ENCODE measurements at regions not wholly inside any gene's neighbourhood (a gene's known extent, or its start where the extent isn't known, plus 50 kb on each side); places are given as distances from the start of the nearest gene placed in this dataset.

DNA sequence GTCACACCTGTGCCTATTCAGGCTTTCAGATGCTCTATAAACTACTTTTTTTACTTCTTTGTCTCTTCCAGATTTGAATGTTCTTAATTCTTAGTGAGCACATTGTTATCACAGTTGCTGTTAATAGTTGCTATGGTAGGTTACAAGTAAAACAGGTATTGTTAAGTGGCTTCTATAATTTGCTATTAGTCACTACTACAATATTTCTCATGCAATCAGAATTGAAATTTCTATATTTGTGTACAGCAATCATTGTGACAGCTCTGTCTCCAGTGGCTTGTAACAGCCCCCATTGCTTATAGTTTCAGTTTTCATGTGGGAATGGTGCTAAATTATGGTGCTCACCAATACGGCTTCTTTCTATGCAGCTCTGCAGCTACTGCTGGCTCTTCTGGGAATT, 318.4 kb upstream of the GOLIM4 start:
- no peak for TF ChIP-seq TAF1 (IDR thresholded peaks at IDR 0.05; ENCODE audit: low read depth)
- TF ChIP-seq, protein P1, sequence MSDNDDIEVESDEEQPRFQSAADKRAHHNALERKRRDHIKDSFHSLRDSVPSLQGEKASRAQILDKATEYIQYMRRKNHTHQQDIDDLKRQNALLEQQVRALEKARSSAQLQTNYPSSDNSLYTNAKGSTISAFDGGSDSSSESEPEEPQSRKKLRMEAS (IDR thresholded peaks at IDR 0.05) = no peak
- TF ChIP-seq CEBPB (IDR thresholded peaks at IDR 0.05) = no peak
- TF ChIP-seq, protein P2, sequence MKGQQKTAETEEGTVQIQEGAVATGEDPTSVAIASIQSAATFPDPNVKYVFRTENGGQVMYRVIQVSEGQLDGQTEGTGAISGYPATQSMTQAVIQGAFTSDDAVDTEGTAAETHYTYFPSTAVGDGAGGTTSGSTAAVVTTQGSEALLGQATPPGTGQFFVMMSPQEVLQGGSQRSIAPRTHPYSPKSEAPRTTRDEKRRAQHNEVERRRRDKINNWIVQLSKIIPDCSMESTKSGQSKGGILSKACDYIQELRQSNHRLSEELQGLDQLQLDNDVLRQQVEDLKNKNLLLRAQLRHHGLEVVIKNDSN (IDR thresholded peaks at IDR 0.05) = no peak
- no peak for TF ChIP-seq ZBTB7A (IDR thresholded peaks at IDR 0.05; ENCODE audit: low read depth)
- no peak for TF ChIP-seq YY1 (IDR thresholded peaks at IDR 0.05; ENCODE audit: low read depth)
- no peak for TF ChIP-seq CREB1 (IDR thresholded peaks at IDR 0.05; ENCODE audit: low read depth)
- no peak for TF ChIP-seq EP300 (IDR thresholded peaks at IDR 0.05; ENCODE audit: borderline replicate concordance)
- TF ChIP-seq NFIC (IDR thresholded peaks at IDR 0.05) = no peak
- TF ChIP-seq, protein P3, sequence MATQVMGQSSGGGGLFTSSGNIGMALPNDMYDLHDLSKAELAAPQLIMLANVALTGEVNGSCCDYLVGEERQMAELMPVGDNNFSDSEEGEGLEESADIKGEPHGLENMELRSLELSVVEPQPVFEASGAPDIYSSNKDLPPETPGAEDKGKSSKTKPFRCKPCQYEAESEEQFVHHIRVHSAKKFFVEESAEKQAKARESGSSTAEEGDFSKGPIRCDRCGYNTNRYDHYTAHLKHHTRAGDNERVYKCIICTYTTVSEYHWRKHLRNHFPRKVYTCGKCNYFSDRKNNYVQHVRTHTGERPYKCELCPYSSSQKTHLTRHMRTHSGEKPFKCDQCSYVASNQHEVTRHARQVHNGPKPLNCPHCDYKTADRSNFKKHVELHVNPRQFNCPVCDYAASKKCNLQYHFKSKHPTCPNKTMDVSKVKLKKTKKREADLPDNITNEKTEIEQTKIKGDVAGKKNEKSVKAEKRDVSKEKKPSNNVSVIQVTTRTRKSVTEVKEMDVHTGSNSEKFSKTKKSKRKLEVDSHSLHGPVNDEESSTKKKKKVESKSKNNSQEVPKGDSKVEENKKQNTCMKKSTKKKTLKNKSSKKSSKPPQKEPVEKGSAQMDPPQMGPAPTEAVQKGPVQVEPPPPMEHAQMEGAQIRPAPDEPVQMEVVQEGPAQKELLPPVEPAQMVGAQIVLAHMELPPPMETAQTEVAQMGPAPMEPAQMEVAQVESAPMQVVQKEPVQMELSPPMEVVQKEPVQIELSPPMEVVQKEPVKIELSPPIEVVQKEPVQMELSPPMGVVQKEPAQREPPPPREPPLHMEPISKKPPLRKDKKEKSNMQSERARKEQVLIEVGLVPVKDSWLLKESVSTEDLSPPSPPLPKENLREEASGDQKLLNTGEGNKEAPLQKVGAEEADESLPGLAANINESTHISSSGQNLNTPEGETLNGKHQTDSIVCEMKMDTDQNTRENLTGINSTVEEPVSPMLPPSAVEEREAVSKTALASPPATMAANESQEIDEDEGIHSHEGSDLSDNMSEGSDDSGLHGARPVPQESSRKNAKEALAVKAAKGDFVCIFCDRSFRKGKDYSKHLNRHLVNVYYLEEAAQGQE (IDR thresholded peaks at IDR 0.05; ENCODE audit: low read depth) = no peak
- no peak for TF ChIP-seq TEAD4 (IDR thresholded peaks at IDR 0.05)
- TF ChIP-seq EGR1 (IDR thresholded peaks at IDR 0.05) = no peak
- no peak for TF ChIP-seq RAD21 (IDR thresholded peaks at IDR 0.05; ENCODE audit: low read depth)
- no peak for TF ChIP-seq FOXM1 (IDR thresholded peaks at IDR 0.05; ENCODE audit: borderline replicate concordance, low read depth)
- TF ChIP-seq TCF12 (IDR thresholded peaks at IDR 0.05; ENCODE audit: low read depth) = no peak

DNA sequence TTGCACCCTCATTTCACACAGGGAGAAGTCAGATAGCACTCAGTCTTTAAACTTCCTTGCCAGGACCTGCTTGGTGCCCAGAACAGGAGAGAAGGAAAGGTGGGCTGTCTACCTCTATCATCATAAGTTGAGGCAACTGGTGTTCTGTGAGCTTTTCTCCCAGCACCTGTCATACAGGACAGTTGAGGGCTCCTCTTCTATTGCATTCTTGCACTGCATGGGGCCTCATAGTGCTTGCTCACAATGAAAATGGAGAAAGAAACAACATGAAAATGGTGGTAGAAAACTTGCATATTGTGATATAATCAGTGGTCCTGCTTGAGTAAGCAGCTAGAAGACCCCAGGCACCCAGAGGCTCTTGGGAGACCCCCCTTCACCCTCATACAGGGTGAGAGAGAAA, 311.7 kb upstream of the GOLIM4 start:
- TF ChIP-seq CEBPB (IDR thresholded peaks at IDR 0.05) = no peak
- no peak for TF ChIP-seq FOXM1 (IDR thresholded peaks at IDR 0.05; ENCODE audit: borderline replicate concordance, low read depth)
- no peak for TF ChIP-seq TAF1 (IDR thresholded peaks at IDR 0.05; ENCODE audit: low read depth)
- no peak for TF ChIP-seq NFIC (IDR thresholded peaks at IDR 0.05)
- TF ChIP-seq, protein P2 (IDR thresholded peaks at IDR 0.05) = no peak
- no peak for TF ChIP-seq TEAD4 (IDR thresholded peaks at IDR 0.05)

DNA sequence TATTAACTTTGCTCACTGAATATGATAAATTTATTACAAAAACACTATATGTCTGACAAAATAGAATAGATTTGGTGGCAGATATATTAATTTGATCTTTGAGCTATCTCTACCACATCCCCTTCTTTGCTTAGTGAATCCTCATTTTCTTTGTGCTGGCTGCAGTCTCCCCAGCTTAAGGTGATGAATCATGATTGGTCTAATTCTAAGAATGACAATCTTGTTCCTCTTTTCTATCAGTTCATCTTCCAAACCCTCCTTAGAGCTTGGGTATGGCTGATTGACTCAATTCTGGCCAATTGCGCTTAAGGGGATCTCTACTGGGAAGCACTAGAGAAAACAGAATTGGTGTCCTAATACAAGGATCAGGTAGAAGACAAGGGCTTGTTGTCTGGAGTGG, 309.6 kb upstream of the GOLIM4 start:
- TF ChIP-seq TCF12 (IDR thresholded peaks at IDR 0.05; ENCODE audit: low read depth) = no peak
- TF ChIP-seq, protein P1 (IDR thresholded peaks at IDR 0.05) = no peak
- no peak for TF ChIP-seq CEBPB (IDR thresholded peaks at IDR 0.05)
- TF ChIP-seq YY1 (IDR thresholded peaks at IDR 0.05; ENCODE audit: low read depth) = no peak
- TF ChIP-seq, protein P3 (IDR thresholded peaks at IDR 0.05; ENCODE audit: low read depth) = no peak
- no peak for TF ChIP-seq FOXM1 (IDR thresholded peaks at IDR 0.05; ENCODE audit: borderline replicate concordance, low read depth)
- no peak for TF ChIP-seq EGR1 (IDR thresholded peaks at IDR 0.05)
- no peak for TF ChIP-seq EP300 (IDR thresholded peaks at IDR 0.05; ENCODE audit: borderline replicate concordance)
- TF ChIP-seq TAF1 (IDR thresholded peaks at IDR 0.05; ENCODE audit: low read depth) = no peak

DNA sequence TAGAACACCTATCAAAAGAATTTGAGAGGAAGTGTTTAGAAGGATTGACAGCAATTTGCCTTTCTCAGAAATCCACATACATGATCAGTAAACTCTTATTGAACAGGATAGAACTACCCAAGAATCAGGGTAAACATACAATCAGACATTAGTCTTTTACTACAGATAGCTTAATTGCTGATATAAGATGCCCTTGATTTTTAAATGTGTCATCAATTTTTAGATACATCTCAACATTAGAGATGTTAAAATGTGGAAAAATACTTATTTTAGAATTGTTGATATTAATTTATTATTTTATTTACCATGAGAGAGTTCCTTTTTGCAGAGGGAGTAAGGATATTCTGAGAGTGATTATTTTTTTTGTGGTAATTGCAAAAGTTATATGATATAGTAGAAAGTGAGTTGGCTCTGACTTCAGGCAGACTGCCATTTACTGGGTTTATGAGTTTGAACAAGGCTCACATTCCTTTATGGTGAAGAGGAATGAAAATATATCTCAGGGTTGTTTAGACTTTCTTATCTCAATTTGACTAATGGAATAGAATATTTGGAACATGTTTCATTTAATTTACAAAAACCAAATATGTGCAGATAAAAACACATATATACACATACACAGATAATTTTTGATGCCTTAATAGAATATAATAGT, 302.8 kb upstream of the GOLIM4 start:
- no peak for TF ChIP-seq CEBPB (IDR thresholded peaks at IDR 0.05)
- TF ChIP-seq, protein P3 (IDR thresholded peaks at IDR 0.05; ENCODE audit: low read depth) = no peak
- TF ChIP-seq ZBTB7A (IDR thresholded peaks at IDR 0.05; ENCODE audit: low read depth) = no peak
- TF ChIP-seq TEAD4 (IDR thresholded peaks at IDR 0.05) = no peak
- no peak for TF ChIP-seq NFIC (IDR thresholded peaks at IDR 0.05)
- TF ChIP-seq, protein P1 (IDR thresholded peaks at IDR 0.05) = no peak
- TF ChIP-seq, protein P2 (IDR thresholded peaks at IDR 0.05) = no peak
- TF ChIP-seq RAD21 (IDR thresholded peaks at IDR 0.05; ENCODE audit: low read depth) = no peak
- TF ChIP-seq TCF12 (IDR thresholded peaks at IDR 0.05; ENCODE audit: low read depth) = no peak
- no peak for TF ChIP-seq TAF1 (IDR thresholded peaks at IDR 0.05; ENCODE audit: low read depth)
- TF ChIP-seq CREB1 (IDR thresholded peaks at IDR 0.05; ENCODE audit: low read depth) = no peak
- no peak for TF ChIP-seq YY1 (IDR thresholded peaks at IDR 0.05; ENCODE audit: low read depth)
- no peak for TF ChIP-seq EGR1 (IDR thresholded peaks at IDR 0.05)
- TF ChIP-seq EP300 (IDR thresholded peaks at IDR 0.05; ENCODE audit: borderline replicate concordance) = no peak
